Thymus (tissue), 11 donors: ENCODE measurements at regions not wholly inside any gene's neighbourhood (a gene's known extent, or its start where the extent isn't known, plus 50 kb on each side); places are given as distances from the start of the nearest gene placed in this dataset.

Experiments
- DNase-seq, 9 donors: peaks; one replicate each; pipeline ENCODE4 v3.0.0-alpha.2; 2013; ENCODE audit warnings: low spot score in 9 of 9, low read depth in 6 of 9, missing footprints in 1 of 9
- H3K27ac ChIP-seq, 2 donors: one replicate each; pipeline ENCODE4 v1.5.1; 2013; ENCODE audit warnings: control low read depth in 1 of 2, low read depth in 1 of 2, low read length in 1 of 2, mild to moderate bottlenecking in 1 of 2, moderate library complexity in 1 of 2
- H3K27me3 ChIP-seq, 2 donors: one replicate each; pipeline ENCODE4 v1.5.1; 2013; ENCODE audit warnings: low read length in 1 of 2; ENCODE audit not compliant: control insufficient read depth in 2 of 2, insufficient read depth in 1 of 2
- H3K36me3 ChIP-seq, 2 donors: one replicate each; pipeline ENCODE4 v1.5.1; 2013; ENCODE audit warnings: low read length in 1 of 2, mild to moderate bottlenecking in 1 of 2, moderate library complexity in 1 of 2; ENCODE audit not compliant: control insufficient read depth in 2 of 2, insufficient read depth in 2 of 2
- H3K4me1 ChIP-seq, 2 donors: one replicate each; pipeline ENCODE4 v1.5.1; 2013; ENCODE audit warnings: low read length in 2 of 2; ENCODE audit not compliant: control insufficient read depth in 2 of 2, insufficient read depth in 2 of 2
- H3K4me3 ChIP-seq, 2 donors: one replicate each; pipeline ENCODE4 v1.5.1; 2013; ENCODE audit warnings: low read length in 2 of 2, control low read depth in 1 of 2, mild to moderate bottlenecking in 1 of 2
- H3K9me3 ChIP-seq, 2 donors: one replicate each; pipeline ENCODE4 v1.5.1; 2013; ENCODE audit warnings: low read length in 1 of 2, mild to moderate bottlenecking in 1 of 2; ENCODE audit not compliant: control insufficient read depth in 2 of 2, insufficient read depth in 1 of 2
- WGBS: extraction: QIAGEN DNeasy Blood & Tissue Kit; methylation state at CpG from one replicate; pipeline ENCODE4 v1.1.7; 2013; 5-methylcytosine and 5-hydroxymethylcytosine counted together
- donor health status: healthy.

GRCh38 chr6:134446896-134447295 lies 129.0 kb upstream of the SGK1 start:
- WGBS, result 63% methylated on average over 3 of the region's 3 CpGs
- H3K27ac ChIP-seq, result no peak overlapping the region
- H3K36me3 ChIP-seq, result no peaks in the 10 kb centered on the region
- no peaks in the 10 kb centered on the region for H3K9me3 ChIP-seq
- no peaks in the 10 kb centered on the region for H3K4me1 ChIP-seq
- no peak for DNase-seq
- no peak overlapping the region for H3K4me3 ChIP-seq
- H3K27me3 ChIP-seq, result no peaks in the 10 kb centered on the region

GRCh38 chr6:134446218-134446848 lies 128.4 kb upstream of the SGK1 start:
- no peaks in the 10 kb centered on the region for H3K27me3 ChIP-seq
- no peaks in the 10 kb centered on the region for H3K9me3 ChIP-seq
- H3K4me1 ChIP-seq, result no peaks in the 10 kb centered on the region
- no peak overlapping the region for H3K4me3 ChIP-seq
- H3K36me3 ChIP-seq, result no peaks in the 10 kb centered on the region
- H3K27ac ChIP-seq, result no peak overlapping the region
- 77% methylated on average over 6 of the region's 6 CpGs for WGBS
- DNase-seq, result peak in 1 of 9 donors; percentile 34

- H3K27ac ChIP-seq, result no peak overlapping the region
- no peak overlapping the region for H3K4me3 ChIP-seq
- H3K9me3 ChIP-seq, result no peaks in the 10 kb centered on the region
- 74% methylated on average over 4 of the region's 4 CpGs for WGBS
- no peaks in the 10 kb centered on the region for H3K36me3 ChIP-seq
- no peaks in the 10 kb centered on the region for H3K27me3 ChIP-seq
- no peak for DNase-seq
- no peaks in the 10 kb centered on the region for H3K4me1 ChIP-seq
Observed at GRCh38 chr6:134443009-134443408, 125.1 kb upstream of the SGK1 start.

GRCh38 chr6:134442073-134442472 lies 124.2 kb upstream of the SGK1 start:
- Histone ChIP-seq H3K4me1 (no peaks in the 10 kb centered on the region), H3K27ac (no peak overlapping the region), H3K36me3 (no peaks in the 10 kb centered on the region), H3K27me3 (no peaks in the 10 kb centered on the region), H3K9me3 (no peaks in the 10 kb centered on the region), H3K4me3 (no peak overlapping the region)
- no peak for DNase-seq

- WGBS, result 79% methylated on average over 5 of the region's 5 CpGs
- no peak for DNase-seq
- Histone ChIP-seq H3K27me3 (no peaks in the 10 kb centered on the region), H3K36me3 (no peaks in the 10 kb centered on the region), H3K4me3 (no peak overlapping the region), H3K4me1 (no peaks in the 10 kb centered on the region), H3K9me3 (no peaks in the 10 kb centered on the region), H3K27ac (no peak overlapping the region)
Observed at GRCh38 chr6:134438837-134439236, 120.9 kb upstream of the SGK1 start.

- H3K27ac ChIP-seq, result peak overlapping the region in 1 of 2 donors; percentile 36
- DNase-seq, result no peak
- no peaks in the 10 kb centered on the region for H3K36me3 ChIP-seq
- WGBS, result 81% methylated on average over 4 of the region's 4 CpGs
- H3K9me3 ChIP-seq, result no peaks in the 10 kb centered on the region
- H3K4me1 ChIP-seq, result no peaks in the 10 kb centered on the region
- no peak overlapping the region for H3K4me3 ChIP-seq
- H3K27me3 ChIP-seq, result no peaks in the 10 kb centered on the region
Observed at GRCh38 chr6:134437376-134437775, 119.5 kb upstream of the SGK1 start.

- Histone ChIP-seq H3K9me3 (no peaks in the 10 kb centered on the region), H3K27me3 (no peaks in the 10 kb centered on the region), H3K4me3 (no peak overlapping the region), H3K27ac (peak overlapping the region in 1 of 2 donors; percentile 36), H3K4me1 (no peaks in the 10 kb centered on the region), H3K36me3 (no peaks in the 10 kb centered on the region)
- no peak for DNase-seq
- 0% methylated on average over 1 of the region's 1 CpG for WGBS
Observed at GRCh38 chr6:134436950-134437349, 119.0 kb upstream of the SGK1 start.

- Histone ChIP-seq H3K36me3 (no peaks in the 10 kb centered on the region), H3K4me1 (no peaks in the 10 kb centered on the region), H3K27ac (peak overlapping the region in 1 of 2 donors; percentile 81), H3K27me3 (no peaks in the 10 kb centered on the region), H3K9me3 (no peaks in the 10 kb centered on the region), H3K4me3 (no peak overlapping the region)
- no peak for DNase-seq
- WGBS, result 91% methylated on average over 9 of the region's 9 CpGs
Observed at GRCh38 chr6:134436281-134436815, 118.4 kb upstream of the SGK1 start.

GRCh38 chr6:134435814-134436280 lies 117.9 kb upstream of the SGK1 start:
- no peaks in the 10 kb centered on the region for H3K4me1 ChIP-seq
- H3K4me3 ChIP-seq, result no peak overlapping the region
- DNase-seq, result no peak
- H3K36me3 ChIP-seq, result no peaks in the 10 kb centered on the region
- 59% methylated on average over 3 of the region's 3 CpGs for WGBS
- H3K27me3 ChIP-seq, result no peaks in the 10 kb centered on the region
- no peaks in the 10 kb centered on the region for H3K9me3 ChIP-seq
- peak overlapping the region in 1 of 2 donors; percentile 14 for H3K27ac ChIP-seq
